ENCODE measurements at regions not wholly inside any gene's neighbourhood (a gene's known extent, or its start where the extent isn't known, plus 50 kb on each side); places are given as distances from the start of the nearest gene placed in this dataset.

- Mint-ChIP-seq H3K4me3 (no peak overlapping the region), H3K9me3 (no peaks in the 10 kb centered on the region), H3K4me1 (ENCODE audit: low read depth in 2 of 2) (no peaks in the 10 kb centered on the region), H3K27ac (no peak overlapping the region), H3K36me3 (no peaks in the 10 kb centered on the region), H3K27me3 (peaks cover 21 to 23% of the 10 kb centered on the region in 2 donors)
- ATAC-seq (no peak), DNase-seq (ENCODE audit: low spot score) (no peak)
These were observed 57.9 kb upstream of the SLC5A9 start for GRCh38 chr1:48164571-48164970.

- H3K4me3 Mint-ChIP-seq: no peak overlapping the region
- no peak for ATAC-seq
- H3K4me1 Mint-ChIP-seq (ENCODE audit: low read depth in 2 of 2): no peaks in the 10 kb centered on the region
- no peaks in the 10 kb centered on the region for H3K9me3 Mint-ChIP-seq
- H3K27ac Mint-ChIP-seq: no peak overlapping the region
- H3K36me3 Mint-ChIP-seq: no peaks in the 10 kb centered on the region
- peaks cover 19% of the 10 kb centered on the region in 2 donors for H3K27me3 Mint-ChIP-seq
- DNase-seq (ENCODE audit: low spot score): no peak
These were observed 61.9 kb upstream of the SLC5A9 start for GRCh38 chr1:48160486-48161132.

GRCh38 chr1:48139275-48139674, 83.2 kb upstream of the SLC5A9 start:
- Mint-ChIP-seq H3K27me3 (peaks cover 30 to 56% of the 10 kb centered on the region in 2 donors), H3K4me1 (ENCODE audit: low read depth in 2 of 2) (no peaks in the 10 kb centered on the region), H3K36me3 (no peaks in the 10 kb centered on the region), H3K27ac (no peak overlapping the region), H3K4me3 (no peak overlapping the region), H3K9me3 (peaks cover 3% of the 10 kb centered on the region)
- ATAC-seq (no peak), DNase-seq (ENCODE audit: low spot score) (no peak)

- ATAC-seq (no peak), DNase-seq (ENCODE audit: low spot score) (no peak)
- Mint-ChIP-seq H3K27me3 (peaks cover 32 to 63% of the 10 kb centered on the region in 2 donors), H3K27ac (no peak overlapping the region), H3K4me3 (no peak overlapping the region), H3K4me1 (ENCODE audit: low read depth in 2 of 2) (no peaks in the 10 kb centered on the region), H3K9me3 (no peaks in the 10 kb centered on the region), H3K36me3 (no peaks in the 10 kb centered on the region)
These were observed 94.5 kb upstream of the SLC5A9 start for GRCh38 chr1:48127735-48128685.

- no peak overlapping the region for H3K4me3 Mint-ChIP-seq
- ATAC-seq (no peak), DNase-seq (ENCODE audit: low spot score) (no peak)
- H3K9me3 Mint-ChIP-seq: no peaks in the 10 kb centered on the region
- H3K4me1 Mint-ChIP-seq (ENCODE audit: low read depth in 2 of 2): no peaks in the 10 kb centered on the region
- peaks cover 36 to 64% of the 10 kb centered on the region in 2 donors for H3K27me3 Mint-ChIP-seq
- no peaks in the 10 kb centered on the region for H3K36me3 Mint-ChIP-seq
- H3K27ac Mint-ChIP-seq: no peak overlapping the region
These were observed 98.9 kb upstream of the SLC5A9 start for GRCh38 chr1:48123647-48124046.

GRCh38 chr1:48121955-48122354, 100.6 kb upstream of the SLC5A9 start:
- Mint-ChIP-seq H3K4me1 (ENCODE audit: low read depth in 2 of 2) (no peaks in the 10 kb centered on the region), H3K36me3 (no peaks in the 10 kb centered on the region), H3K27ac (no peak overlapping the region), H3K9me3 (no peaks in the 10 kb centered on the region), H3K27me3 (peaks cover 35 to 50% of the 10 kb centered on the region in 2 donors), H3K4me3 (no peak overlapping the region)
- no peak for DNase-seq (ENCODE audit: low spot score)
- no peak for ATAC-seq

- Mint-ChIP-seq H3K27ac (no peak overlapping the region), H3K9me3 (no peaks in the 10 kb centered on the region), H3K4me1 (ENCODE audit: low read depth in 2 of 2) (no peaks in the 10 kb centered on the region), H3K36me3 (no peaks in the 10 kb centered on the region), H3K4me3 (no peak overlapping the region), H3K27me3 (peaks cover 31 to 38% of the 10 kb centered on the region in 2 donors)
- DNase-seq (ENCODE audit: low spot score): no peak
- ATAC-seq: no peak
These were observed 101.9 kb upstream of the SLC5A9 start for GRCh38 chr1:48120621-48121020.

GRCh38 chr1:48115835-48116234, 106.7 kb upstream of the SLC5A9 start:
- no peak for DNase-seq (ENCODE audit: low spot score)
- Mint-ChIP-seq H3K27me3 (peaks cover 12 to 22% of the 10 kb centered on the region in 2 donors), H3K4me3 (no peak overlapping the region), H3K4me1 (ENCODE audit: low read depth in 2 of 2) (peaks cover 0 to 4% of the 10 kb centered on the region in 2 donors), H3K9me3 (no peaks in the 10 kb centered on the region), H3K27ac (no peak overlapping the region), H3K36me3 (no peaks in the 10 kb centered on the region)
- ATAC-seq: no peak

GRCh38 chr1:48114596-48115382, 107.7 kb upstream of the SLC5A9 start:
- Mint-ChIP-seq H3K4me1 (ENCODE audit: low read depth in 2 of 2) (peaks cover 0 to 4% of the 10 kb centered on the region in 2 donors), H3K36me3 (no peaks in the 10 kb centered on the region), H3K4me3 (no peak overlapping the region), H3K9me3 (no peaks in the 10 kb centered on the region), H3K27me3 (peaks cover 18 to 25% of the 10 kb centered on the region in 2 donors), H3K27ac (no peak overlapping the region)
- peak; percentile 24 to 38 for ATAC-seq
- no peak for DNase-seq (ENCODE audit: low spot score)

- Mint-ChIP-seq H3K27me3 (peaks cover 19 to 27% of the 10 kb centered on the region in 2 donors), H3K4me1 (ENCODE audit: low read depth in 2 of 2) (peaks cover 0 to 4% of the 10 kb centered on the region in 2 donors), H3K36me3 (no peaks in the 10 kb centered on the region), H3K4me3 (no peak overlapping the region), H3K27ac (no peak overlapping the region), H3K9me3 (no peaks in the 10 kb centered on the region)
- no peak for ATAC-seq
- DNase-seq (ENCODE audit: low spot score): no peak
These were observed 112.3 kb upstream of the TRABD2B start for GRCh38 chr1:48109390-48110013.

GRCh38 chr1:48107516-48107915, 110.3 kb upstream of the TRABD2B start:
- no peak for DNase-seq (ENCODE audit: low spot score)
- H3K9me3 Mint-ChIP-seq: no peaks in the 10 kb centered on the region
- H3K4me1 Mint-ChIP-seq (ENCODE audit: low read depth in 2 of 2): peaks cover 0 to 4% of the 10 kb centered on the region in 2 donors
- H3K27ac Mint-ChIP-seq: peak overlapping the region in 1 of 2 donors; percentile 20
- H3K36me3 Mint-ChIP-seq: no peaks in the 10 kb centered on the region
- peaks cover 13 to 21% of the 10 kb centered on the region in 2 donors for H3K27me3 Mint-ChIP-seq
- no peak for ATAC-seq
- H3K4me3 Mint-ChIP-seq: no peak overlapping the region

GRCh38 chr1:48106049-48106448, 108.9 kb upstream of the TRABD2B start:
- Mint-ChIP-seq H3K27me3 (peaks cover 16% of the 10 kb centered on the region in 2 donors), H3K36me3 (no peaks in the 10 kb centered on the region), H3K4me1 (ENCODE audit: low read depth in 2 of 2) (peaks cover 0 to 4% of the 10 kb centered on the region in 2 donors), H3K4me3 (no peak overlapping the region), H3K9me3 (no peaks in the 10 kb centered on the region), H3K27ac (no peak overlapping the region)
- DNase-seq (ENCODE audit: low spot score): no peak
- ATAC-seq: no peak

GRCh38 chr1:48105165-48105564, 108.0 kb upstream of the TRABD2B start:
- Mint-ChIP-seq H3K27me3 (peaks cover 13 to 14% of the 10 kb centered on the region in 2 donors), H3K9me3 (no peaks in the 10 kb centered on the region), H3K36me3 (no peaks in the 10 kb centered on the region), H3K27ac (no peak overlapping the region), H3K4me1 (ENCODE audit: low read depth in 2 of 2) (peaks cover 0 to 4% of the 10 kb centered on the region in 2 donors), H3K4me3 (no peak overlapping the region)
- ATAC-seq (no peak), DNase-seq (ENCODE audit: low spot score) (no peak)

Measured in natural killer cell treated with Interleukin-12 subunit alpha and Interleukin-12 subunit beta and Interleukin-15 and Interleukin-18, amount 100 ng/mL, for 72 hours (primary cell).